Thyroid gland (tissue), 4 donors: ENCODE measurements at regions not wholly inside any gene's neighbourhood (a gene's known extent, or its start where the extent isn't known, plus 50 kb on each side); places are given as distances from the start of the nearest gene placed in this dataset.

ENCODE experiments used
- DNase-seq, 2 donors: peaks; one replicate each; pipeline ENCODE4 v3.0.0-alpha.2; 2019
- H3K27ac ChIP-seq, 3 donors: fragments of 200-600 bp; sonication (generic); 1 replicate in 2 of 3; 2 replicates in 1 of 3; pipeline ENCODE4 v1.5.1; 2016 to 2019; ENCODE audit warnings: mild to moderate bottlenecking in 1 of 3, moderate library complexity in 1 of 3
- H3K27me3 ChIP-seq: fragments of 200-600 bp; sonication (generic); one replicate; pipeline ENCODE4 v1.5.1; 2019
- H3K36me3 ChIP-seq, 2 donors: fragments of 200-600 bp; sonication (generic); one replicate each; pipeline ENCODE4 v1.5.1; 2016 to 2019
- H3K4me1 ChIP-seq, 2 donors: fragments of 200-600 bp; sonication (generic); one replicate each; pipeline ENCODE4 v1.5.1; 2017 to 2019
- H3K4me3 ChIP-seq, 3 donors: fragments of 200-600 bp; sonication (generic); replicated peaks in 1 of 3; 1 replicate in 2 of 3; 2 replicates in 1 of 3; pipeline ENCODE4 v1.5.1; 2016; ENCODE audit warnings: mild to moderate bottlenecking in 1 of 3
- H3K9me3 ChIP-seq: fragments of 200-600 bp; sonication (generic); one replicate; pipeline ENCODE4 v1.5.1; 2017
- CTCF ChIP-seq, 6 experiments: fragments of 200-600 bp in 3 of 6; fragments of 450-650 bp in 3 of 6; sonication (generic) in 3 of 6; IDR thresholded peaks; one replicate each; pipeline ENCODE4 v1.5.1; 2016 to 2019; ENCODE audit warnings: antibody characterized with exemption in 6 of 6, mild to moderate bottlenecking in 2 of 6, inconsistent platforms in 1 of 6, moderate library complexity in 1 of 6
- POLR2A ChIP-seq, 2 donors: fragments of 450-650 bp; IDR thresholded peaks; one replicate each; pipeline ENCODE4 v1.6.1; 2017; ENCODE audit warnings: antibody characterized with exemption in 2 of 2, mild to moderate bottlenecking in 2 of 2, moderate library complexity in 1 of 2
- WGBS, 2 donors: methylation state at CpG; one replicate each; pipeline ENCODE4 v1.1.5; 2017; 5-methylcytosine and 5-hydroxymethylcytosine counted together
- intact Hi-C: fragments of 100-400 bp; cut with DNase I; formaldehyde crosslinking; loops from one replicate; pipeline ENCODE4 v1.15.1; 2023

- no peak for DNase-seq
- Histone ChIP-seq H3K4me3 (no peak overlapping the region), H3K27ac (no peak overlapping the region), H3K27me3 (no peaks in the 10 kb centered on the region), H3K9me3 (no peaks in the 10 kb centered on the region), H3K36me3 (no peaks in the 10 kb centered on the region), H3K4me1 (no peaks in the 10 kb centered on the region)
- 75 to 76% methylated on average over 4 of the region's 4 CpGs for WGBS, 2 donors
- intact Hi-C loops, result no loop called here
- TF ChIP-seq POLR2A (IDR thresholded peaks at IDR 0.05), result no peak
- no peak for TF ChIP-seq CTCF (IDR thresholded peaks at IDR 0.05)
Observed at GRCh38 chr4:19375136-19375804, 876.4 kb upstream of the SLIT2 start.

- Histone ChIP-seq H3K4me1 (no peaks in the 10 kb centered on the region), H3K27me3 (no peaks in the 10 kb centered on the region), H3K4me3 (no peak overlapping the region), H3K36me3 (no peaks in the 10 kb centered on the region), H3K27ac (no peak overlapping the region), H3K9me3 (no peaks in the 10 kb centered on the region)
- intact Hi-C loops, result no loop called here
- TF ChIP-seq POLR2A (IDR thresholded peaks at IDR 0.05), result no peak
- DNase-seq, result no peak
- 100% methylated on average over 2 of the region's 2 CpGs for WGBS, 2 donors
Observed at GRCh38 chr4:19372390-19372789, 879.3 kb upstream of the SLIT2 start.

- H3K4me1 ChIP-seq, result no peaks in the 10 kb centered on the region
- H3K27ac ChIP-seq, result no peak overlapping the region
- WGBS, 2 donors, result 90 to 97% methylated on average over 3 of the region's 3 CpGs
- DNase-seq, result no peak
- no peak for TF ChIP-seq CTCF (IDR thresholded peaks at IDR 0.05)
- TF ChIP-seq POLR2A (IDR thresholded peaks at IDR 0.05), result no peak
- intact Hi-C loops, result no loop called here
- no peak overlapping the region for H3K4me3 ChIP-seq
- no peaks in the 10 kb centered on the region for H3K27me3 ChIP-seq
- no peaks in the 10 kb centered on the region for H3K9me3 ChIP-seq
- H3K36me3 ChIP-seq, result no peaks in the 10 kb centered on the region
Observed at GRCh38 chr4:19368800-19369199, 882.9 kb upstream of the SLIT2 start.

GRCh38 chr4:19366916-19367315 lies 884.8 kb upstream of the SLIT2 start:
- Histone ChIP-seq H3K9me3 (no peaks in the 10 kb centered on the region), H3K27ac (no peak overlapping the region), H3K4me3 (no peak overlapping the region), H3K36me3 (no peaks in the 10 kb centered on the region), H3K4me1 (no peaks in the 10 kb centered on the region), H3K27me3 (no peaks in the 10 kb centered on the region)
- intact Hi-C loops, result no loop called here
- TF ChIP-seq POLR2A (IDR thresholded peaks at IDR 0.05), result no peak
- no peak for TF ChIP-seq CTCF (IDR thresholded peaks at IDR 0.05)
- DNase-seq, result no peak
- WGBS, 2 donors, result 69 to 77% methylated on average over 2 of the region's 2 CpGs

GRCh38 chr4:19358015-19358414 lies 893.7 kb upstream of the SLIT2 start:
- TF ChIP-seq CTCF (IDR thresholded peaks at IDR 0.05) (no peak), POLR2A (IDR thresholded peaks at IDR 0.05) (no peak)
- Histone ChIP-seq H3K36me3 (no peaks in the 10 kb centered on the region), H3K4me1 (no peaks in the 10 kb centered on the region), H3K27ac (no peak overlapping the region), H3K9me3 (no peaks in the 10 kb centered on the region), H3K4me3 (no peak overlapping the region), H3K27me3 (no peaks in the 10 kb centered on the region)
- intact Hi-C loops, result no loop called here
- 62 to 65% methylated on average over 2 of the region's 2 CpGs for WGBS, 2 donors
- DNase-seq, result no peak
